K562 (cell line): ENCODE measurements at regions not wholly inside any gene's neighbourhood (a gene's known extent, or its start where the extent isn't known, plus 50 kb on each side); places are given as distances from the start of the nearest gene placed in this dataset.

Source experiments
- REST ChIP-seq, 2 experiments: fragments of 450-650 bp; formaldehyde crosslinking in 1 of 2; IDR thresholded peaks; 2 replicates each; pipeline versions ENCODE4 v1.4.0 to v1.6.1; 2014 to 2020; ENCODE audit warnings: mild to moderate bottlenecking in 2 of 2, borderline replicate concordance in 1 of 2, low read depth in 1 of 2

- TF ChIP-seq REST (IDR thresholded peaks at IDR 0.05; ENCODE audit: borderline replicate concordance) (0 out of 2 replicates have a peak, but pooled peaks have one; percentile 16), REST (CRISPR knock-in tag; IDR thresholded peaks at IDR 0.05; ENCODE audit: low read depth) (no peak)
These were observed 315.7 kb upstream of the GADL1 start (continued) for GRCh38 chr3:31210068-31210645.
